ENCODE measurements at regions not wholly inside any gene's neighbourhood (a gene's known extent, or its start where the extent isn't known, plus 50 kb on each side); places are given as distances from the start of the nearest gene placed in this dataset.

DNA sequence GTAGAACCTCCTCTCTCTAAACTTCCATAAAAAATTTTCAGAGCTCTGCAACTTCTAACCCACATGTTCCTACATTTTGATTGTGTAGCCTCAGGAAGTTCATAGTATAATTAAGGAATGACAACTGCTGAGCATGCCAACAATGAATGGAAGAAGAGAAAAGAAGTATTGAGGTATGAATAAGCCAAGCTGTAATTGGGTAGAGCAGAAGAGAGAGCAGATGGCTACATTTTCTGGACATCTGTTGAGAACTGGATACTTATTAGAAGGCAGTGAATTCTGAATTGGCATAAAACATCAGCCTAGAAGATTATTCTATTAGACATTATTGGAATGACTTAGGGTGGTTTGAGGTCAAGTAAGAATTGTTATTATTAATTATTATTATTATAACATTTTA is 728.3 kb upstream of the PHF14 start:
- TF ChIP-seq, protein P1, sequence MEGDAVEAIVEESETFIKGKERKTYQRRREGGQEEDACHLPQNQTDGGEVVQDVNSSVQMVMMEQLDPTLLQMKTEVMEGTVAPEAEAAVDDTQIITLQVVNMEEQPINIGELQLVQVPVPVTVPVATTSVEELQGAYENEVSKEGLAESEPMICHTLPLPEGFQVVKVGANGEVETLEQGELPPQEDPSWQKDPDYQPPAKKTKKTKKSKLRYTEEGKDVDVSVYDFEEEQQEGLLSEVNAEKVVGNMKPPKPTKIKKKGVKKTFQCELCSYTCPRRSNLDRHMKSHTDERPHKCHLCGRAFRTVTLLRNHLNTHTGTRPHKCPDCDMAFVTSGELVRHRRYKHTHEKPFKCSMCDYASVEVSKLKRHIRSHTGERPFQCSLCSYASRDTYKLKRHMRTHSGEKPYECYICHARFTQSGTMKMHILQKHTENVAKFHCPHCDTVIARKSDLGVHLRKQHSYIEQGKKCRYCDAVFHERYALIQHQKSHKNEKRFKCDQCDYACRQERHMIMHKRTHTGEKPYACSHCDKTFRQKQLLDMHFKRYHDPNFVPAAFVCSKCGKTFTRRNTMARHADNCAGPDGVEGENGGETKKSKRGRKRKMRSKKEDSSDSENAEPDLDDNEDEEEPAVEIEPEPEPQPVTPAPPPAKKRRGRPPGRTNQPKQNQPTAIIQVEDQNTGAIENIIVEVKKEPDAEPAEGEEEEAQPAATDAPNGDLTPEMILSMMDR (IDR thresholded peaks at IDR 0.05) = no peak
- no peak for TF ChIP-seq EP300 (IDR thresholded peaks at IDR 0.05)
- no peak for TF ChIP-seq POLR2AphosphoS5 (IDR thresholded peaks at IDR 0.05)
- TF ChIP-seq POLR2A (IDR thresholded peaks at IDR 0.05) = no peak

Data from upper lobe of left lung (tissue), 4 donors.